LNCAP (cell line): ENCODE measurements at regions not wholly inside any gene's neighbourhood (a gene's known extent, or its start where the extent isn't known, plus 50 kb on each side); places are given as distances from the start of the nearest gene placed in this dataset.

Source experiments
- CTCF ChIP-seq: fragments of 450-650 bp; IDR thresholded peaks from 2 replicates; pipeline ENCODE4 v1.5.1; 2017; ENCODE audit warnings: mild to moderate bottlenecking

GRCh38 chr10:105609451-105609850 is 968.4 kb downstream of the SORCS3 start:
- no peak for TF ChIP-seq CTCF

GRCh38 chr10:105605918-105606317 is 964.8 kb downstream of the SORCS3 start:
- TF ChIP-seq CTCF = no peak

GRCh38 chr10:105605104-105605503 is 964.0 kb downstream of the SORCS3 start:
- no peak for TF ChIP-seq CTCF

GRCh38 chr10:105598207-105598606 is 957.1 kb downstream of the SORCS3 start:
- TF ChIP-seq CTCF = no peak

GRCh38 chr10:105597312-105597711 is 956.2 kb downstream of the SORCS3 start:
- no peak for TF ChIP-seq CTCF

GRCh38 chr10:105596749-105597148 is 955.7 kb downstream of the SORCS3 start:
- TF ChIP-seq CTCF = no peak

- no peak for TF ChIP-seq CTCF
These were observed 953.2 kb downstream of the SORCS3 start for GRCh38 chr10:105594296-105594695.

GRCh38 chr10:105592468-105592867 is 951.4 kb downstream of the SORCS3 start:
- no peak for TF ChIP-seq CTCF
